ENCODE measurements at regions not wholly inside any gene's neighbourhood (a gene's known extent, or its start where the extent isn't known, plus 50 kb on each side); places are given as distances from the start of the nearest gene placed in this dataset.

DNA sequence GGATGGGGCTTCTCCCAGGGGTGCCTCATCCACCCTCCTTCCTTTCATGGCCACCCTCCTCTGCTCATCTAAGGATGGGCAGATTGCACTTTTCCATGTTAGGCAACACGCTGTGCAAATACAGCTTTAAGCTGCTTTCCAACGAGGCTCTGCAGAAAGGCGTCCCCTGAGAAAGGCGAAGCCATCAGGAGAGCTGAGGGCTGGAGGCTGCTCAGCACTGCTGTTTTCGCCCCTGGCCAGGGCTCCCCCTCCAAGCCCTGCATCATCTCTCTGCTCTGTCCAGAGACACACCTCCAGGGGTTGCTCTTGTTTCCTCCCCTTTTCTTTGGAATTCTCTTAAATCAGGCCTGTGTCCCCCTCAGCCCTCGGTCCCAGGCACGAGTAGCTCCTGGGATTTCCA is 526.1 kb downstream of the CDH26 start:
- H4K20me1 ChIP-seq (ENCODE audit: insufficient read depth, low read length), result no peaks in the 10 kb centered on the region
- H3K4me1 ChIP-seq (ENCODE audit: insufficient read depth, low read length, poor library complexity, severe bottlenecking), result no peaks in the 10 kb centered on the region
- H3K27ac ChIP-seq (ENCODE audit: low read depth, low read length, poor library complexity, severe bottlenecking), result no peak overlapping the region
- no peak for DNase-seq (ENCODE audit: low spot score)
- no peaks in the 10 kb centered on the region for H3K36me3 ChIP-seq (ENCODE audit: insufficient read depth, low read length)
- no peak overlapping the region for H3K4me2 ChIP-seq (ENCODE audit: low read length)
- TF ChIP-seq, protein P1, sequence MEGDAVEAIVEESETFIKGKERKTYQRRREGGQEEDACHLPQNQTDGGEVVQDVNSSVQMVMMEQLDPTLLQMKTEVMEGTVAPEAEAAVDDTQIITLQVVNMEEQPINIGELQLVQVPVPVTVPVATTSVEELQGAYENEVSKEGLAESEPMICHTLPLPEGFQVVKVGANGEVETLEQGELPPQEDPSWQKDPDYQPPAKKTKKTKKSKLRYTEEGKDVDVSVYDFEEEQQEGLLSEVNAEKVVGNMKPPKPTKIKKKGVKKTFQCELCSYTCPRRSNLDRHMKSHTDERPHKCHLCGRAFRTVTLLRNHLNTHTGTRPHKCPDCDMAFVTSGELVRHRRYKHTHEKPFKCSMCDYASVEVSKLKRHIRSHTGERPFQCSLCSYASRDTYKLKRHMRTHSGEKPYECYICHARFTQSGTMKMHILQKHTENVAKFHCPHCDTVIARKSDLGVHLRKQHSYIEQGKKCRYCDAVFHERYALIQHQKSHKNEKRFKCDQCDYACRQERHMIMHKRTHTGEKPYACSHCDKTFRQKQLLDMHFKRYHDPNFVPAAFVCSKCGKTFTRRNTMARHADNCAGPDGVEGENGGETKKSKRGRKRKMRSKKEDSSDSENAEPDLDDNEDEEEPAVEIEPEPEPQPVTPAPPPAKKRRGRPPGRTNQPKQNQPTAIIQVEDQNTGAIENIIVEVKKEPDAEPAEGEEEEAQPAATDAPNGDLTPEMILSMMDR (conservative IDR thresholded peaks at IDR 0.05; ENCODE audit: low read length), result no peak
- TF ChIP-seq EZH2phosphoT487 (IDR thresholded peaks at IDR 0.05; ENCODE audit: borderline replicate concordance, low read depth, low read length), result no peak
- H3K4me3 ChIP-seq (ENCODE audit: low read depth, low read length, poor library complexity, severe bottlenecking), result no peak overlapping the region
- no peaks in the 10 kb centered on the region for H3K9me2 ChIP-seq (ENCODE audit: insufficient read depth, low read length)
- no peaks in the 10 kb centered on the region for H3K9me3 ChIP-seq (ENCODE audit: low read length)
- no peaks in the 10 kb centered on the region for H3K79me2 ChIP-seq (ENCODE audit: insufficient read depth, low read depth, low read length)
- POLR2A ChIA-PET, result no interaction called here
- H2AFZ ChIP-seq (ENCODE audit: low read length), result no peak overlapping the region
- CTCF ChIA-PET (ENCODE audit: unreplicated experiment), result no interaction called here
- BruUV-seq (replicated peaks), result no TSS peak
- intact Hi-C loops (cut with micrococcal nuclease; ENCODE audit: unreplicated experiment), result no loop called here

DNA sequence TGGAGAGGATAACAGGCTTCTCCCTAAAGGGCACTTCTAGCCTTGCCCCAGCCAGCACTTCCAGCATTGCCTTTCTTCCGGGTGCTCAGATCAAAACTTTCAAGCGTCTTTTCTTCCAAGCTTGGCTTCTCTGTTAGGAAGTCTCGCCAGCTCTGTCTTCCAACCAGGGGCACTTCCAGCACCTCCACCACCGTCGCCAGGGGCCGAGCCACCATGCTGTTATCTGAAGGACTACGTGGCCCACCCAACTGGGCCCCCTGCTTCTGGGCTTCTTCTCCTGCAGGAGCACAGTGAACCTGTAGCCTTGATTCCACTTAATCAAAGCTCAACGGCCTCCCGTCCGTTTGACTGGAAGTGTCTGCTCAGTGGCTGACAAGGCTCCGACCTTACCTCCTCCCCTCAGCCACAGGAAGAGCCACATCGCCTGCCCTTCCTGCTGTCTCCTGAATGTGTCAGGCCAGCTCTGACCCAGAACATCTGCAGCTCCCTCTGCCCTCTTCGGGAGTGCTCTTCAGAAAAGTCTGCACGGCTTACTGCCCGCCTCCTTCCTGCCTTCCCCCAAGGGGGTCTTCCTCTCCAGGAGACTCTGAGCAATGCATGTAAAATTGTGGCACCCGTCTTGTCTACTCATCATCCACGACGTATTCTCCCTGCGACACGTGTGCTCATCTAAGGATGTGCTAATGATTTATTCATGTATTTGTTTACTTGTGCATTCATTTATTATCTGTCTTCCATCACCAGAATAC is 527.0 kb downstream of the CDH26 start:
- ChIA-PET POLR2A (no interaction called here), CTCF (ENCODE audit: unreplicated experiment) (no interaction called here)
- no peak overlapping the region for H3K27ac ChIP-seq (ENCODE audit: low read depth, low read length, poor library complexity, severe bottlenecking)
- no peaks in the 10 kb centered on the region for H3K79me2 ChIP-seq (ENCODE audit: insufficient read depth, low read depth, low read length)
- H4K20me1 ChIP-seq (ENCODE audit: insufficient read depth, low read length), result no peaks in the 10 kb centered on the region
- DNase-seq (ENCODE audit: low spot score), result no peak
- intact Hi-C loops (cut with micrococcal nuclease; ENCODE audit: unreplicated experiment), result no loop called here
- no peak overlapping the region for H3K4me2 ChIP-seq (ENCODE audit: low read length)
- BruUV-seq (replicated peaks), result no TSS peak
- H3K36me3 ChIP-seq (ENCODE audit: insufficient read depth, low read length), result no peaks in the 10 kb centered on the region
- H3K4me1 ChIP-seq (ENCODE audit: insufficient read depth, low read length, poor library complexity, severe bottlenecking), result no peaks in the 10 kb centered on the region
- no peak overlapping the region for H3K4me3 ChIP-seq (ENCODE audit: low read depth, low read length, poor library complexity, severe bottlenecking)
- H3K9me2 ChIP-seq (ENCODE audit: insufficient read depth, low read length), result no peaks in the 10 kb centered on the region
- no peaks in the 10 kb centered on the region for H3K9me3 ChIP-seq (ENCODE audit: low read length)
- no peak overlapping the region for H2AFZ ChIP-seq (ENCODE audit: low read length)
- TF ChIP-seq, protein P1 (conservative IDR thresholded peaks at IDR 0.05; ENCODE audit: low read length), result no peak
- no peak for TF ChIP-seq EZH2phosphoT487 (IDR thresholded peaks at IDR 0.05; ENCODE audit: borderline replicate concordance, low read depth, low read length)

DNA sequence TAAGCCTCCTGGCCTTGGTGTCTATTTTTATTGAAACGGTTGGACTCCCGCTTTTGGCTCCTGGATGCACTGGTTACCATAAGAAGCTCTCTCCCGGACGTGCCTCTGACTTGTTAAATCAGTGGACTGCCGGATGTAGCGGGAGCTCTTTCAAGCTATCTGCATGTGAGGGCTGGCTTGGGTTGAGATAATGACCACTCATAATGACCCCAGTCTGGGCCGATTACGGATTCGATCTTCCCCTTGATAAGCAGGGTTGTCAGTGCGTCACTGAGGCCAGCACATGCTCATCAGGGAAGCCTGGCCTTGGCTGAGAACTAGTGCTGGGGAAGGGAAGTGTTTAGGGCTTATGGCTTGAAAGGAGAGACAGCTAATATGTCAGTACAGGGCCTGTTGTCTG is 528.1 kb downstream of the CDH26 start:
- no peaks in the 10 kb centered on the region for H3K9me2 ChIP-seq (ENCODE audit: insufficient read depth, low read length)
- H3K4me1 ChIP-seq (ENCODE audit: insufficient read depth, low read length, poor library complexity, severe bottlenecking), result no peaks in the 10 kb centered on the region
- H3K36me3 ChIP-seq (ENCODE audit: insufficient read depth, low read length), result no peaks in the 10 kb centered on the region
- H3K9me3 ChIP-seq (ENCODE audit: low read length), result no peaks in the 10 kb centered on the region
- H3K79me2 ChIP-seq (ENCODE audit: insufficient read depth, low read depth, low read length), result no peaks in the 10 kb centered on the region
- BruUV-seq (replicated peaks), result no TSS peak
- intact Hi-C loops (cut with micrococcal nuclease; ENCODE audit: unreplicated experiment), result no loop called here
- H4K20me1 ChIP-seq (ENCODE audit: insufficient read depth, low read length), result no peaks in the 10 kb centered on the region
- no peak for TF ChIP-seq EZH2phosphoT487 (IDR thresholded peaks at IDR 0.05; ENCODE audit: borderline replicate concordance, low read depth, low read length)
- TF ChIP-seq, protein P1 (conservative IDR thresholded peaks at IDR 0.05; ENCODE audit: low read length), result no peak
- H3K4me2 ChIP-seq (ENCODE audit: low read length), result no peak overlapping the region
- ChIA-PET POLR2A (no interaction called here), CTCF (ENCODE audit: unreplicated experiment) (no interaction called here)
- no peak overlapping the region for H3K4me3 ChIP-seq (ENCODE audit: low read depth, low read length, poor library complexity, severe bottlenecking)
- no peak overlapping the region for H2AFZ ChIP-seq (ENCODE audit: low read length)
- H3K27ac ChIP-seq (ENCODE audit: low read depth, low read length, poor library complexity, severe bottlenecking), result no peak overlapping the region
- no peak for DNase-seq (ENCODE audit: low spot score)

All from OCI-LY7 (cell line).